Activated CD4-positive, alpha-beta T cell treated with anti-CD3 and anti-CD28 coated beads, Interleukin-2, amount 10 ng/mL, durations not matched to agents 24 days and 14 days (primary cell): ENCODE measurements at regions not wholly inside any gene's neighbourhood (a gene's known extent, or its start where the extent isn't known, plus 50 kb on each side); places are given as distances from the start of the nearest gene placed in this dataset.

Source experiments
- DNase-seq: peaks from one replicate; pipeline ENCODE4 v3.0.0; 2022
- H3K27ac Mint-ChIP-seq: one replicate; pipeline ENCODE4 v1.8.0; 2022; ENCODE audit warnings: mild to moderate bottlenecking, mixed read lengths
- H3K27me3 Mint-ChIP-seq: one replicate; pipeline ENCODE4 v1.8.0; 2022; ENCODE audit warnings: mixed read lengths
- H3K36me3 Mint-ChIP-seq: one replicate; pipeline ENCODE4 v1.8.0; 2022; ENCODE audit warnings: low read depth, mild to moderate bottlenecking, mixed read lengths
- H3K4me1 Mint-ChIP-seq: one replicate; pipeline ENCODE4 v1.8.0; 2021; ENCODE audit warnings: mixed read lengths
- H3K4me3 Mint-ChIP-seq: one replicate; pipeline ENCODE4 v1.8.0; 2022; ENCODE audit warnings: mild to moderate bottlenecking, moderate library complexity, mixed read lengths
- H3K9me3 Mint-ChIP-seq: one replicate; pipeline ENCODE4 v1.8.0; 2021; ENCODE audit warnings: mixed read lengths
- intact Hi-C: fragments of 100-400 bp; cut with micrococcal nuclease; formaldehyde crosslinking; loops from one replicate; pipeline ENCODE4 v1.15.1; 2023

GRCh38 chr3:178223876-178224275 is 312.4 kb upstream of the KCNMB2 start:
- Mint-ChIP-seq H3K4me1 (no peaks in the 10 kb centered on the region), H3K27me3 (no peaks in the 10 kb centered on the region), H3K36me3 (no peaks in the 10 kb centered on the region), H3K4me3 (no peak overlapping the region), H3K27ac (no peak overlapping the region), H3K9me3 (no peaks in the 10 kb centered on the region)
- no peak for DNase-seq
- intact Hi-C loops: loop anchor here (1.0 kb wide), 1 partner anchor 32 kb away; no protein-coding TSS in a partner anchor

GRCh38 chr3:178226094-178226493 is 310.1 kb upstream of the KCNMB2 start:
- H3K4me3 Mint-ChIP-seq: no peak overlapping the region
- H3K27me3 Mint-ChIP-seq: no peaks in the 10 kb centered on the region
- intact Hi-C loops: no loop called here
- H3K27ac Mint-ChIP-seq: no peak overlapping the region
- no peak for DNase-seq
- no peaks in the 10 kb centered on the region for H3K4me1 Mint-ChIP-seq
- H3K36me3 Mint-ChIP-seq: no peaks in the 10 kb centered on the region
- H3K9me3 Mint-ChIP-seq: no peaks in the 10 kb centered on the region

GRCh38 chr3:178231645-178232044 is 304.6 kb upstream of the KCNMB2 start:
- Mint-ChIP-seq H3K27ac (no peak overlapping the region), H3K4me3 (no peak overlapping the region), H3K36me3 (no peaks in the 10 kb centered on the region), H3K27me3 (no peaks in the 10 kb centered on the region), H3K4me1 (no peaks in the 10 kb centered on the region), H3K9me3 (no peaks in the 10 kb centered on the region)
- no peak for DNase-seq
- intact Hi-C loops: no loop called here

GRCh38 chr3:178233371-178234071 is 302.7 kb upstream of the KCNMB2 start:
- no peaks in the 10 kb centered on the region for H3K36me3 Mint-ChIP-seq
- no peak for DNase-seq
- H3K9me3 Mint-ChIP-seq: no peaks in the 10 kb centered on the region
- H3K4me3 Mint-ChIP-seq: no peak overlapping the region
- H3K27ac Mint-ChIP-seq: no peak overlapping the region
- intact Hi-C loops: no loop called here
- no peaks in the 10 kb centered on the region for H3K4me1 Mint-ChIP-seq
- no peaks in the 10 kb centered on the region for H3K27me3 Mint-ChIP-seq

- Mint-ChIP-seq H3K4me1 (no peaks in the 10 kb centered on the region), H3K27ac (no peak overlapping the region), H3K36me3 (no peaks in the 10 kb centered on the region), H3K9me3 (no peaks in the 10 kb centered on the region), H3K4me3 (no peak overlapping the region), H3K27me3 (no peaks in the 10 kb centered on the region)
- intact Hi-C loops: no loop called here
- no peak for DNase-seq
Observed at GRCh38 chr3:178236555-178237277, 299.5 kb upstream of the KCNMB2 start.

- no peaks in the 10 kb centered on the region for H3K4me1 Mint-ChIP-seq
- H3K36me3 Mint-ChIP-seq: no peaks in the 10 kb centered on the region
- no peaks in the 10 kb centered on the region for H3K27me3 Mint-ChIP-seq
- intact Hi-C loops: no loop called here
- DNase-seq: no peak
- H3K9me3 Mint-ChIP-seq: no peaks in the 10 kb centered on the region
- no peak overlapping the region for H3K27ac Mint-ChIP-seq
- no peak overlapping the region for H3K4me3 Mint-ChIP-seq
Observed at GRCh38 chr3:178238179-178238578, 298.1 kb upstream of the KCNMB2 start.

GRCh38 chr3:178244733-178245709 is 291.2 kb upstream of the KCNMB2 start:
- no peak overlapping the region for H3K4me3 Mint-ChIP-seq
- H3K4me1 Mint-ChIP-seq: no peaks in the 10 kb centered on the region
- no peaks in the 10 kb centered on the region for H3K27me3 Mint-ChIP-seq
- intact Hi-C loops: no loop called here
- no peaks in the 10 kb centered on the region for H3K36me3 Mint-ChIP-seq
- DNase-seq: no peak
- peaks cover 4% of the 10 kb centered on the region for H3K9me3 Mint-ChIP-seq
- H3K27ac Mint-ChIP-seq: no peak overlapping the region

GRCh38 chr3:178246004-178246403 is 290.2 kb upstream of the KCNMB2 start:
- intact Hi-C loops: no loop called here
- Mint-ChIP-seq H3K36me3 (no peaks in the 10 kb centered on the region), H3K27me3 (no peaks in the 10 kb centered on the region), H3K9me3 (peaks cover 4% of the 10 kb centered on the region), H3K4me1 (no peaks in the 10 kb centered on the region), H3K27ac (no peak overlapping the region), H3K4me3 (no peak overlapping the region)
- DNase-seq: no peak

GRCh38 chr3:178255315-178255714 is 280.9 kb upstream of the KCNMB2 start:
- H3K27me3 Mint-ChIP-seq: no peaks in the 10 kb centered on the region
- H3K36me3 Mint-ChIP-seq: no peaks in the 10 kb centered on the region
- H3K27ac Mint-ChIP-seq: no peak overlapping the region
- no peak overlapping the region for H3K4me3 Mint-ChIP-seq
- intact Hi-C loops: no loop called here
- H3K9me3 Mint-ChIP-seq: no peaks in the 10 kb centered on the region
- no peak for DNase-seq
- no peaks in the 10 kb centered on the region for H3K4me1 Mint-ChIP-seq

- no peaks in the 10 kb centered on the region for H3K4me1 Mint-ChIP-seq
- no peak for DNase-seq
- H3K36me3 Mint-ChIP-seq: no peaks in the 10 kb centered on the region
- H3K27ac Mint-ChIP-seq: no peak overlapping the region
- H3K4me3 Mint-ChIP-seq: no peak overlapping the region
- intact Hi-C loops: no loop called here
- no peaks in the 10 kb centered on the region for H3K9me3 Mint-ChIP-seq
- no peaks in the 10 kb centered on the region for H3K27me3 Mint-ChIP-seq
Observed at GRCh38 chr3:178257491-178257890, 278.7 kb upstream of the KCNMB2 start.

GRCh38 chr3:178258121-178258520 is 278.1 kb upstream of the KCNMB2 start:
- Mint-ChIP-seq H3K27me3 (no peaks in the 10 kb centered on the region), H3K4me1 (no peaks in the 10 kb centered on the region), H3K27ac (no peak overlapping the region)

GRCh38 chr3:178259703-178260102 is 276.5 kb upstream of the KCNMB2 start:
- Mint-ChIP-seq H3K4me3 (no peak overlapping the region), H3K36me3 (no peaks in the 10 kb centered on the region), H3K27ac (no peak overlapping the region), H3K27me3 (no peaks in the 10 kb centered on the region), H3K4me1 (no peaks in the 10 kb centered on the region), H3K9me3 (no peaks in the 10 kb centered on the region)
- DNase-seq: no peak
- intact Hi-C loops: no loop called here

More at GRCh38 chr3:178258121-178258520, 278.1 kb upstream of the KCNMB2 start:
- no peaks in the 10 kb centered on the region for H3K36me3 Mint-ChIP-seq
- no peak overlapping the region for H3K4me3 Mint-ChIP-seq
- H3K9me3 Mint-ChIP-seq: no peaks in the 10 kb centered on the region
- intact Hi-C loops: no loop called here
- DNase-seq: no peak

- Mint-ChIP-seq H3K27me3 (no peaks in the 10 kb centered on the region), H3K4me1 (no peaks in the 10 kb centered on the region), H3K4me3 (no peak overlapping the region), H3K36me3 (no peaks in the 10 kb centered on the region), H3K9me3 (no peaks in the 10 kb centered on the region), H3K27ac (no peak overlapping the region)
- intact Hi-C loops: no loop called here
- DNase-seq: no peak
Observed at GRCh38 chr3:178260887-178261565, 275.2 kb upstream of the KCNMB2 start.
